SK-N-SH treated with all-trans-retinoic acid at 6 μM for 48 hours (cell line): ENCODE measurements at regions not wholly inside any gene's neighbourhood (a gene's known extent, or its start where the extent isn't known, plus 50 kb on each side); places are given as distances from the start of the nearest gene placed in this dataset.
"Not testable (repeated sequence)": the region's sequence is repeated elsewhere in the genome, so short reads cannot be mapped to it uniquely, and the experiment has no call there.

Experiments used
- ATAC-seq: fragments of 200-7000 bp; cut with Tn5 transposase; 3 replicates; pipeline ENCODE4 v1.9.1; 2020; ENCODE audit warnings: mild to moderate bottlenecking, moderate library complexity
- ARNTL ChIP-seq: fragments of 450-650 bp; formaldehyde crosslinking; IDR thresholded peaks from 2 replicates; pipeline ENCODE4 v1.5.0; 2020; ENCODE audit warnings: low read depth, mild to moderate bottlenecking, moderate library complexity, borderline replicate concordance
- BACH2 ChIP-seq: fragments of 250-450 bp; sonication (Bioruptor Pico); IDR thresholded peaks from 2 replicates; pipeline ENCODE4 v1.9.0; 2021; ENCODE audit warnings: mild to moderate bottlenecking, borderline replicate concordance
- CREB5 ChIP-seq: fragments of 250-450 bp; sonication (Bioruptor Pico); IDR thresholded peaks from 2 replicates; pipeline ENCODE4 v1.5.1; 2020; ENCODE audit warnings: low read depth, mild to moderate bottlenecking, moderate library complexity
- CSDC2 ChIP-seq: fragments of 250-450 bp; sonication (Bioruptor Pico); IDR thresholded peaks from 2 replicates; pipeline ENCODE4 v1.5.0; 2020; ENCODE audit warnings: mild to moderate bottlenecking, moderate library complexity
- ESRRG ChIP-seq: fragments of 250-450 bp; sonication (Bioruptor Pico); IDR thresholded peaks from 2 replicates; pipeline ENCODE4 v1.6.1; 2021; ENCODE audit warnings: mild to moderate bottlenecking
- GLIS3 ChIP-seq: fragments of 250-450 bp; sonication (Bioruptor Pico); IDR thresholded peaks from 2 replicates; pipeline ENCODE4 v1.5.0; 2020; ENCODE audit warnings: mild to moderate bottlenecking, moderate library complexity
- ISL1 ChIP-seq: fragments of 250-450 bp; sonication (Bioruptor Pico); IDR thresholded peaks from 2 replicates; pipeline ENCODE4 v2.1.2; 2022; ENCODE audit warnings: mild to moderate bottlenecking, moderate library complexity
- OSR1 ChIP-seq: fragments of 250-450 bp; sonication (Bioruptor Pico); IDR thresholded peaks from 2 replicates; pipeline ENCODE4 v1.8.0; 2022; ENCODE audit warnings: moderate library complexity, mild to moderate bottlenecking, inconsistent platforms
- PATZ1 ChIP-seq: fragments of 250-450 bp; sonication (Bioruptor Pico); IDR thresholded peaks from 2 replicates; pipeline ENCODE4 v1.8.0; 2020; ENCODE audit warnings: mild to moderate bottlenecking, moderate library complexity, borderline replicate concordance
- POU6F1 ChIP-seq: fragments of 250-450 bp; sonication (Bioruptor Pico); IDR thresholded peaks from 2 replicates; pipeline ENCODE4 v1.8.0; 2021; ENCODE audit warnings: low read depth, mild to moderate bottlenecking, moderate library complexity, borderline replicate concordance
- PPARA ChIP-seq: fragments of 250-450 bp; sonication (Bioruptor Pico); IDR thresholded peaks from 2 replicates; pipeline ENCODE4 v1.5.0; 2020; ENCODE audit warnings: mild to moderate bottlenecking, borderline replicate concordance
- RARB ChIP-seq: fragments of 250-450 bp; sonication (Bioruptor Pico); IDR thresholded peaks from 2 replicates; pipeline ENCODE4 v1.8.0; 2021; ENCODE audit warnings: mild to moderate bottlenecking, moderate library complexity
- SNAI2 ChIP-seq: fragments of 250-450 bp; sonication (Bioruptor Pico); IDR thresholded peaks from 2 replicates; pipeline ENCODE4 v1.5.0; 2020; ENCODE audit warnings: mild to moderate bottlenecking, moderate library complexity
- TCF4 ChIP-seq: fragments of 250-450 bp; sonication (Bioruptor Pico); IDR thresholded peaks from 2 replicates; pipeline ENCODE4 v1.8.0; 2021; ENCODE audit warnings: mild to moderate bottlenecking, moderate library complexity, borderline replicate concordance
- TSHZ2 ChIP-seq: fragments of 250-450 bp; sonication (Bioruptor Pico); IDR thresholded peaks from 2 replicates; pipeline ENCODE4 v1.5.0; 2020; ENCODE audit warnings: mild to moderate bottlenecking, moderate library complexity
- ZC3H10 ChIP-seq: fragments of 250-450 bp; sonication (Bioruptor Pico); IDR thresholded peaks from 2 replicates; pipeline ENCODE4 v1.5.1; 2021; ENCODE audit warnings: mild to moderate bottlenecking, moderate library complexity
- ZFP3 ChIP-seq: fragments of 250-450 bp; sonication (Bioruptor Pico); IDR thresholded peaks from 2 replicates; pipeline ENCODE4 v1.5.0; 2020; ENCODE audit warnings: mild to moderate bottlenecking, moderate library complexity
- ZFP30 ChIP-seq: fragments of 450-650 bp; formaldehyde crosslinking; IDR thresholded peaks from 2 replicates; pipeline ENCODE4 v1.5.0; 2022; ENCODE audit warnings: mild to moderate bottlenecking, moderate library complexity
- ZNF565 ChIP-seq: fragments of 450-650 bp; formaldehyde crosslinking; conservative IDR thresholded peaks from 2 replicates; pipeline ENCODE4 v1.5.0; 2020; ENCODE audit warnings: low read depth, mild to moderate bottlenecking, moderate library complexity
- ZNF70 ChIP-seq: fragments of 450-650 bp; formaldehyde crosslinking; IDR thresholded peaks from 2 replicates; pipeline ENCODE4 v1.5.0; 2020; ENCODE audit warnings: mild to moderate bottlenecking, moderate library complexity
- ZNF8 ChIP-seq: fragments of 450-650 bp; formaldehyde crosslinking; IDR thresholded peaks from 2 replicates; pipeline ENCODE4 v1.5.0; 2020; ENCODE audit warnings: mild to moderate bottlenecking, moderate library complexity

GRCh38 chrX:38489341-38489740, 72.0 kb upstream of the TSPAN7 start:
- TF ChIP-seq RARB (CRISPR knock-in tag) = no peak
- TF ChIP-seq ISL1 (CRISPR knock-in tag) = no peak
- no peak for TF ChIP-seq ESRRG (CRISPR knock-in tag)
- ATAC-seq = no peak

- peak; percentile 47 for TF ChIP-seq ISL1 (CRISPR knock-in tag)
- TF ChIP-seq ZNF8 (CRISPR knock-in tag) = no peak
- no peak for TF ChIP-seq BACH2 (CRISPR knock-in tag)
- no peak for TF ChIP-seq ZC3H10 (CRISPR knock-in tag)
- TF ChIP-seq ARNTL (CRISPR knock-in tag) = no peak
- TF ChIP-seq ZNF565 (CRISPR knock-in tag) = no peak
- TF ChIP-seq TSHZ2 (CRISPR knock-in tag) = peak; percentile 87
- TF ChIP-seq ZFP30 (CRISPR knock-in tag) = no peak
- no peak for TF ChIP-seq POU6F1
- no peak for TF ChIP-seq RARB (CRISPR knock-in tag)
- TF ChIP-seq OSR1 (CRISPR knock-in tag) = no peak
- peak; percentile 77; the same call in 1 of the 2 replicates for TF ChIP-seq TCF4 (CRISPR knock-in tag)
- no peak for TF ChIP-seq CREB5 (CRISPR knock-in tag)
- no peak for TF ChIP-seq ZFP3 (CRISPR knock-in tag)
- no peak for TF ChIP-seq CSDC2 (CRISPR knock-in tag)
- peak; percentile 21; the same call in 1 of the 3 replicates for ATAC-seq
Observed at GRCh38 chrX:38494239-38494823, 67.0 kb upstream of the TSPAN7 start.

- not testable (repeated sequence) for ATAC-seq
Observed at GRCh38 chrX:38499658-38500057, 61.7 kb upstream of the TSPAN7 start.

- no peak for ATAC-seq
- TF ChIP-seq TCF4 (CRISPR knock-in tag) (no peak), ESRRG (CRISPR knock-in tag) (no peak), CSDC2 (CRISPR knock-in tag) (no peak), ZNF8 (CRISPR knock-in tag) (no peak), BACH2 (CRISPR knock-in tag) (no peak), GLIS3 (CRISPR knock-in tag) (no peak), PPARA (CRISPR knock-in tag) (no peak), PATZ1 (no peak), ISL1 (CRISPR knock-in tag) (no peak), SNAI2 (CRISPR knock-in tag) (no peak), ZFP3 (CRISPR knock-in tag) (no peak), RARB (CRISPR knock-in tag) (no peak), POU6F1 (no peak), ZFP30 (CRISPR knock-in tag) (no peak), CREB5 (CRISPR knock-in tag) (no peak), TSHZ2 (CRISPR knock-in tag) (no peak), ZC3H10 (CRISPR knock-in tag) (no peak), ZNF70 (no peak)
- TF ChIP-seq, all 23 proteins: peak for 0
Observed at GRCh38 chrX:38500141-38500540, 61.2 kb upstream of the TSPAN7 start.
